Astrocyte (in vitro differentiated cells and primary cell): ENCODE measurements at regions not wholly inside any gene's neighbourhood (a gene's known extent, or its start where the extent isn't known, plus 50 kb on each side); places are given as distances from the start of the nearest gene placed in this dataset.

Source experiments
- DNase-seq: peaks from one replicate; pipeline ENCODE4 v3.0.0-alpha.2; 2010; ENCODE audit warnings: low read depth
- FAIRE-seq: peaks from 2 replicates; lab custom pipeline; 2011; peaks lifted over from hg19 to GRCh38; lab: Jason Lieb, UNC
- H2AFZ ChIP-seq: 2 replicates; pipeline ENCODE4 v1.6.0; 2012; ENCODE audit warnings: low read depth, low read length, inconsistent platforms
- H3K27ac ChIP-seq: 2 replicates; pipeline ENCODE4 v1.5.1; 2011; ENCODE audit warnings: low read depth, low read length, inconsistent platforms
- H3K27me3 ChIP-seq: 2 replicates; pipeline ENCODE4 v1.6.0; 2011; ENCODE audit warnings: low read length, inconsistent platforms; ENCODE audit not compliant: insufficient read depth
- H3K36me3 ChIP-seq: 2 replicates; pipeline ENCODE4 v1.5.1; 2011; ENCODE audit warnings: low read length, inconsistent platforms; ENCODE audit not compliant: insufficient read depth
- H3K4me1 ChIP-seq: 2 replicates; pipeline ENCODE4 v1.5.1; 2011; ENCODE audit warnings: low read length, inconsistent platforms; ENCODE audit not compliant: insufficient read depth
- H3K4me2 ChIP-seq: 2 replicates; pipeline ENCODE4 v1.6.0; 2012; ENCODE audit warnings: low read length, inconsistent platforms
- H3K4me3 ChIP-seq: 2 replicates; pipeline ENCODE4 v1.5.1; 2011; ENCODE audit warnings: low read depth, mild to moderate bottlenecking, low read length, inconsistent platforms; ENCODE audit not compliant: insufficient read depth
- H3K79me2 ChIP-seq: 2 replicates; pipeline ENCODE4 v1.6.0; 2012; ENCODE audit warnings: mild to moderate bottlenecking, low read length, inconsistent platforms; ENCODE audit not compliant: insufficient read depth
- H3K9ac ChIP-seq: 2 replicates; pipeline ENCODE4 v1.6.0; 2012; ENCODE audit warnings: mild to moderate bottlenecking, low read length, inconsistent platforms
- H3K9me3 ChIP-seq: 2 replicates; pipeline ENCODE4 v1.5.1; 2012; ENCODE audit warnings: low read depth, mild to moderate bottlenecking, low read length, inconsistent platforms; ENCODE audit not compliant: insufficient read depth
- H4K20me1 ChIP-seq: 2 replicates; pipeline ENCODE4 v1.6.0; 2012; ENCODE audit warnings: low read length, inconsistent platforms; ENCODE audit not compliant: insufficient read depth
- H3K27ac Mint-ChIP-seq: one replicate; pipeline ENCODE4 v1.8.0; 2021; ENCODE audit warnings: mild to moderate bottlenecking, mixed read lengths; ENCODE audit not compliant: unreplicated experiment
- H3K27me3 Mint-ChIP-seq: one replicate; pipeline ENCODE4 v1.8.0; 2021; ENCODE audit warnings: low read depth, mixed read lengths; ENCODE audit not compliant: unreplicated experiment
- H3K36me3 Mint-ChIP-seq: one replicate; pipeline ENCODE4 v1.8.0; 2021; ENCODE audit warnings: low read depth, mixed read lengths; ENCODE audit not compliant: unreplicated experiment
- H3K4me1 Mint-ChIP-seq: one replicate; pipeline ENCODE4 v1.8.0; 2021; ENCODE audit warnings: low read depth, mixed read lengths; ENCODE audit not compliant: unreplicated experiment
- H3K4me3 Mint-ChIP-seq: one replicate; pipeline ENCODE4 v1.8.0; 2021; ENCODE audit warnings: mild to moderate bottlenecking, moderate library complexity, mixed read lengths; ENCODE audit not compliant: unreplicated experiment
- H3K9me3 Mint-ChIP-seq: one replicate; pipeline ENCODE4 v1.8.0; 2021; ENCODE audit warnings: mild to moderate bottlenecking, mixed read lengths; ENCODE audit not compliant: unreplicated experiment
- CTCF ChIP-seq: IDR thresholded peaks from 2 replicates; pipeline ENCODE4 v1.5.1; 2011; ENCODE audit warnings: low read depth, mild to moderate bottlenecking, inconsistent platforms, low read length, moderate library complexity; ENCODE audit not compliant: insufficient read depth
- EZH2 ChIP-seq: IDR thresholded peaks from 2 replicates; pipeline ENCODE4 v1.6.1; 2012; ENCODE audit warnings: mild to moderate bottlenecking, low read length, inconsistent platforms; ENCODE audit not compliant: insufficient read depth

- H2AFZ ChIP-seq: no peak overlapping the region
- Mint-ChIP-seq H3K36me3 (no peaks in the 10 kb centered on the region), H3K4me3 (no peak overlapping the region), H3K9me3 (no peaks in the 10 kb centered on the region), H3K27ac (peak overlapping the region; percentile 77), H3K27me3 (peaks cover 4% of the 10 kb centered on the region), H3K4me1 (peaks cover 28% of the 10 kb centered on the region)
- peaks cover 25% of the 10 kb centered on the region for H3K4me1 ChIP-seq
- FAIRE-seq (no peak), DNase-seq (no peak)
- H3K79me2 ChIP-seq: no peaks in the 10 kb centered on the region
- H3K9me3 ChIP-seq: no peaks in the 10 kb centered on the region
- no peaks in the 10 kb centered on the region for H3K36me3 ChIP-seq
- H3K4me2 ChIP-seq: peak overlapping the region; percentile 47
- H3K4me3 ChIP-seq: no peak overlapping the region
- no peaks in the 10 kb centered on the region for H4K20me1 ChIP-seq
- peak overlapping the region; percentile 54 for H3K27ac ChIP-seq
- H3K27me3 ChIP-seq: no peaks in the 10 kb centered on the region
- TF ChIP-seq CTCF (no peak), EZH2 (no peak)
- peak overlapping the region; percentile 2 for H3K9ac ChIP-seq
Measured at GRCh38 chr12:67534046-67534445, 114.5 kb upstream of the DYRK2 start.

- peak overlapping the region; percentile 54 for H3K27ac ChIP-seq
- DNase-seq (peak; percentile 99), FAIRE-seq (peak; percentile 100)
- H3K4me1 ChIP-seq: peaks cover 25% of the 10 kb centered on the region
- no peaks in the 10 kb centered on the region for H3K9me3 Mint-ChIP-seq
- no peak overlapping the region for H3K4me3 Mint-ChIP-seq
- H3K36me3 Mint-ChIP-seq: no peaks in the 10 kb centered on the region
- peak overlapping the region; percentile 47 for H3K4me2 ChIP-seq
- peaks cover 4% of the 10 kb centered on the region for H3K27me3 Mint-ChIP-seq
- peak overlapping the region; percentile 77 for H3K27ac Mint-ChIP-seq
- no peaks in the 10 kb centered on the region for H3K9me3 ChIP-seq
- no peaks in the 10 kb centered on the region for H3K36me3 ChIP-seq
- H3K9ac ChIP-seq: peak overlapping the region; percentile 2
- H3K4me1 Mint-ChIP-seq: peaks cover 28% of the 10 kb centered on the region
- no peak for TF ChIP-seq EZH2
- TF ChIP-seq CTCF: no peak
- H2AFZ ChIP-seq: no peak overlapping the region
- H3K79me2 ChIP-seq: no peaks in the 10 kb centered on the region
- no peak overlapping the region for H3K4me3 ChIP-seq
- no peaks in the 10 kb centered on the region for H3K27me3 ChIP-seq
- H4K20me1 ChIP-seq: no peaks in the 10 kb centered on the region
Measured at GRCh38 chr12:67534681-67535080, 113.9 kb upstream of the DYRK2 start.

GRCh38 chr12:67535176-67535575 lies 113.4 kb upstream of the DYRK2 start:
- H3K27me3 Mint-ChIP-seq: peaks cover 4% of the 10 kb centered on the region
- no peak overlapping the region for H2AFZ ChIP-seq
- TF ChIP-seq EZH2 (no peak), CTCF (no peak)
- no peaks in the 10 kb centered on the region for H3K9me3 Mint-ChIP-seq
- H3K4me3 Mint-ChIP-seq: no peak overlapping the region
- no peaks in the 10 kb centered on the region for H3K9me3 ChIP-seq
- H3K27ac ChIP-seq: peak overlapping the region; percentile 7
- H3K27me3 ChIP-seq: no peaks in the 10 kb centered on the region
- H3K27ac Mint-ChIP-seq: no peak overlapping the region
- no peak overlapping the region for H3K4me3 ChIP-seq
- peaks cover 25% of the 10 kb centered on the region for H3K4me1 ChIP-seq
- H3K4me1 Mint-ChIP-seq: peaks cover 33% of the 10 kb centered on the region
- no peaks in the 10 kb centered on the region for H4K20me1 ChIP-seq
- no peak overlapping the region for H3K9ac ChIP-seq
- DNase-seq (no peak), FAIRE-seq (no peak)
- H3K4me2 ChIP-seq: peak overlapping the region; percentile 47
- H3K36me3 ChIP-seq: no peaks in the 10 kb centered on the region
- no peaks in the 10 kb centered on the region for H3K79me2 ChIP-seq
- no peaks in the 10 kb centered on the region for H3K36me3 Mint-ChIP-seq
